Activated CD8-positive, alpha-beta memory T cell treated with anti-CD3 and anti-CD28 coated beads for 48 hours (primary cell): ENCODE measurements at regions not wholly inside any gene's neighbourhood (a gene's known extent, or its start where the extent isn't known, plus 50 kb on each side); places are given as distances from the start of the nearest gene placed in this dataset.
A peak's percentile ranks its signal among the peaks of the same experiment; 100 is the strongest.

Experiments
- DNase-seq, 3 experiments: peaks; one replicate each; pipeline ENCODE4 v3.0.0-alpha.2; 2020; ENCODE audit warnings: low read depth in 2 of 3, low spot score in 2 of 3

GRCh38 chr17:77266891-77267341 is 126.1 kb downstream of the SEC14L1 start:
- DNase-seq: no peak

- no peak for DNase-seq
Observed at GRCh38 chr17:77269696-77270681, 129.2 kb downstream of the SEC14L1 start.

GRCh38 chr17:77271411-77271810 is 130.6 kb downstream of the SEC14L1 start:
- no peak for DNase-seq

DNA sequence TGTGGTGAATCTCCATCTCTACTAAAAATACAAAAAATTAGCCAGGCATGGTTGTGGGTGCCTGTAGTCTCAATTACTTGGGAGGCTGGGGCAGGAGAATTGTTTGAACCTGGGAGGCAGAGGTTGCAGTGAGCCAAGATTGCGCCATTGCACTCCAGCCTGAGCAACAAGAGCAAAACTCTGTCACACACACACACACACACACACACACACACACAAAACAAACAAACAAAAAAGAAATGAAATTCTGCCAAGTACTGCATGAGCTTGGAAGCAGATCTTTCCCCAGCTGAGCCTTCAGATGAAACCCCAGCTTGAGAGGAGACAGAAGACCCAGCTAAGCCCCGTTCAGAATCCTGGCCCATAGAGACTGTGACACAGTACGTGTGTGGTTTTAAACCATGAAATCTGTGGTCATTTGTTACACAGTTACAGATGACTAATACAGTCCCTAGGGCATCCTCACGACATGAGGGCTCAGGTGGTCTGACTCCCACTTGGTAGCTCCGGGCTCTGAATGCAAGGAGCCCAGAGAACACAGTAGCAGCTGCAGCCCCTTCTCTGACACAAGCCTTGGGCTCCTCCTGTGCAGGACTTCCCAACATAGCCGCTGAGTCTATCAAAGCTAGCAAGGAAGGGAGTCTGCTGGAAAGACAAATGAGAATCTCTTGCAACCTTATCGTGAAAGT is 132.8 kb downstream of the SEC14L1 start:
- no peak for DNase-seq

GRCh38 chr17:77274096-77274845 is 133.5 kb downstream of the SEC14L1 start:
- no peak for DNase-seq

- no peak for DNase-seq
Observed at GRCh38 chr17:77279448-77280303, 138.9 kb downstream of the SEC14L1 start.

GRCh38 chr17:77280304-77281121 is 139.7 kb downstream of the SEC14L1 start:
- no peak for DNase-seq

DNA sequence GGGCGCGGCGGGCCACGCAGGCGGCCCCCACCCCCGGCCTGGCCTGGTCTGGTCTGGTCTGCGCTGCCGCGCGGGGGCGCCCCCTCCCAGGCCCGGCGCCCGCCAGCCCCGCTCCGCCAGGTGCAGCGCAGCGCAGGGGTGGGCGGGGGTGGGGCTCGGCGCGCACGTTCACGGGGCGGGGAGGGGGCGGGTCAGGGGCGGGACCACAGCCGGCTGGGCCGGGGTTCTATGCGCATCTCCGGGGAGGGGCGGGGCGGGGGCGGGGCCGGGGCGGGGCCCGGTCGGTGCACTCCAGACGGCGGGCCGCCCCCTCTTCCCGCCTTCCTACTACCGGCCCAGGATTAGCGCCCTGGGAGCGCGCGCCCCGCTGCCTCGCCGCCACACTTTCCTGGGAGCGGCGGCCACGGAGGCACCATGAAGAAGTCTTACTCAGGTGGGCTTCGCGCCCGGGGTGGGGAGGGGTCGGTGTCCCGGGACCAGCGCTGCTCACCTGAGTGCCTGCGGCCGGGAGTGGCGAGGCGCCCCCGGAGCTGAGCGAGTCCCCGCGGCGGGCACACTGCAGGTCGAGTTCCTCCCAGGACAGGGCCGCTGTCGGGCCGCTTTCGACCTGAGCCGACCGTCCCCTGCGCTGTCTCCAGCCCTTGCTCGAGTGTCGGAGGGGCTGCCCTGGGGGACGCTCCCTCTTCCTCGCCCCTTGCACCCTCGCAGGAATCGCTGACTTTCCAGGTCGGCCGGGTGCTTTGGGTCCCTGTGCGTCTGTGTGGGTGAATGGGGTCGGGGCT is 140.5 kb downstream of the SEC14L1 start:
- DNase-seq: peak in 1 of 3 experiments; percentile 30

- no peak for DNase-seq
Observed at GRCh38 chr17:77281904-77282367, 141.2 kb downstream of the SEC14L1 start.

DNA sequence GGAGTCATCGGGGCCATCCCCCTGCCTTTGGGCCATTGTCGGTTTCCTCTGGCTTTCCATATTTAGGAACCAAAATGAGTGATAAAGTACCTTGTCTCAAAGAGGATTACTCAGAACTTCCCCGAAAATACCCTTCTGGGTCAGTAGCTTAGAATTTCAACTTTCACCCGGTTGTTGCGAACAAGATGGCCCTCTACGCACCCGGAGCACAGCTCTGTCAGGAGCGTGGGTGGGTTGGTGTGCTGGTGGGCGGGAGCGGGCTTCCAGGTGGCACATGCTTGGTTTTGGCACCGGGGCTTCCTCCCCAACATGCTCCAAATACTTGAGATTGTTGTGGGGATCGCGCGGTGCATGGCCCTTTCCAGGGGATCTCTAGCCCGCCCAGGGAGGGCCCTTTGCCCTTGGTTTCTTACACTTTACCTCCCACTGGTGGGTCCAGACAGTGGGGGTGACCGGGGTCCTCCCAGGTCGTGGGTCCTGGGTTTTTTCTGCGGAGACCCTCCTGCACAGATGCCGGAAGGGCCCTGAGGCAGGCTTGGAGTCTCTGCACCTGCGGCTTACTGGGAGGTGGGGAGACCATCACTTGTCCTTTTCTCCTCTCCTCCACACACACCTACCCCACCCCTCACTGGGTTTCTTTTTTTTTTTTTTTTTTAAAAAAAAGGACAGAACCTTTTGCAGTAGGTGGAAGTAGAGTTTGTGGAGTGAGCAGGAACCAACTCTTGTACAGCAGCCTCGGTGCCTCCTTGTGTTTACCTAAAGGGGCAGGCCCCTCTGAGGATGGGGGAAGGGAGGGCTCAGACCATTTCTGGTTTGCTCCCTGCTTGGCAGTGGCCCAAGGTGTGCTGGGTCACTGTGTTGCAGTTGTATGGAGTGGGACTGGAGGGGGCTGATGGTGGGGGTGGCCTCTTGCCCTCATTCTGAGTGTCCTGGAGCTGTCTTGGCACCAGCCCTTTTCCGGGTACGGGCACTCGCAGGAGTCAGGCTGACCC is 142.1 kb downstream of the SEC14L1 start:
- no peak for DNase-seq

DNA sequence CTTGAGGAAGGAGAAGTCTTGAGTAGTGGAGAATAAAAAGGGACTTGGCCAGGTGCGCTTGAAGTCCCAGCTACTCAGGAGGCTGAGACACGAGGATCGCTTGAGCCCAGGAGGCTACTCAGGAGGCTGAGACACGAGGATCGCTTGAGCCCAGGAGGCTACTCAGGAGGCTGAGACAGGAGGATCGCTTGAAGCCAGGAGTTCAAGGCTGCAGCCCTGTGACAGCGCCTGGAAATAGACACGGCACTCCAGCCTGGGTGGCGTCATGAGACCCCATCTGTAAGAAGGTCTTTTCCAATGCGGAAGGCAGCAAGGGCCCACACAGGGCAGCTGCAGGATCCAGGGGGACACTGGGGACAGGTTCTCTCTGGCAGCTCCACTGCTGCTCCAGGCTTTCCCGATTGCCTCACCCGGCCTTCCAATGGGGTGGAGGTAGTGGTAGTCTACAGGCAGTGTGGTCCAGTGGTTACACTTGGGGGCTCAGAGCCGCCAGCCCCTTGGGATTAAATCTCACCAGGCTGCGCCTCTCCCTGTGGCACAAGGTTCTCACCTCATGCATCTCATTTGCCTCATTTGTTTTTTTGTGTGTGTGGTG is 143.4 kb downstream of the SEC14L1 start:
- no peak for DNase-seq

DNA sequence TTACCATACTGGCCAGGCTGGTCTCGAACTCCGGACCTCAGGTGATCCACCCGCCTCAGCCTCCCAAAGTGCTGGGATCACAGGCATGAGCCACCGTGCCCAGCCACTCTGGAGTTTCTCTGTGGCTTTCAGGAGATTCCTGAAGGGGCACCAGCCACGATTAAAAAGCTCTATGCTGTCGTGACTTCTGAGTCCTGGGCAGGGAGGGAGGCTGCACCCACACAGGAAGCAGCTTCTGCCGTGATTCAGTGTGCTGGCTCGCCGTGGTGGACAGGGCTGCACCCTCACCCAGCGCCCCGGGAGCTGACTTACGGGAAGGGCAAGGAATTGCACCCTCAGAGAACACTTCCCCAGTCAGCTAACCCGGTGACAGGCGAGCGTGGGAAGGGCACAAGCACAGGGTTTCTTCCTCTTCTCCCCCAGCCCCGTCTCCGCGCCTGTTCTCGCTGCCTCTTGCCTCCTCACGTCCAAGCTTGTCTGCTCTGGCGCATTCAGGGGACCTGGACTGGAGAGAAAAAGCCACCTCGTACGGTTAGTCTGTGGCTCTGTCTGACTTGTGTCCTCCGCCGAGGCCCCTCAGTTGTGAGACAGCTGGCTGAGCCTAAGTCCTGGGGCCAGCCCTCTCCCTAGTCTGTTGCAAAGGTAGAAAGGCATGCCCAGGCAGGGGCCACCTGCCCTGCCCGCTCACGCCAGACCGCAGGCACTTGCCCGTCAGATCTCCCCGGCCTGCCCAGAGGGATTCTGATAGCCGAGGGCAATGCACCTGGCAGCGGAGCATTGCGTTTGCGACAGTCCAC is 145.0 kb downstream of the SEC14L1 start:
- no peak for DNase-seq

DNA sequence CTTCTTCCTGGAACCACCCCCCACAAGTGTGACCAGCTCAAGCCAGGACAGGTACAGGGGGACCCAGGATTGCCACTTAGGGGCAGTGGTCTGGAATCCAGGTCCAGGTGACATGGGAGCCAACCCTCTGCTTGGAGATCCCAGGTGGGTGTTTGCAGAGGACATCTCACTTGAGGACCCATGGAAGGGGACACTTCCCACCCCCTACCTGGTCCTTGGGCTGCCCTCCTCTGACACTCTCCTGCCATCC is 145.5 kb downstream of the SEC14L1 start:
- DNase-seq: no peak

- DNase-seq: no peak
Observed at GRCh38 chr17:77286641-77287431, 146.1 kb downstream of the SEC14L1 start.

DNA sequence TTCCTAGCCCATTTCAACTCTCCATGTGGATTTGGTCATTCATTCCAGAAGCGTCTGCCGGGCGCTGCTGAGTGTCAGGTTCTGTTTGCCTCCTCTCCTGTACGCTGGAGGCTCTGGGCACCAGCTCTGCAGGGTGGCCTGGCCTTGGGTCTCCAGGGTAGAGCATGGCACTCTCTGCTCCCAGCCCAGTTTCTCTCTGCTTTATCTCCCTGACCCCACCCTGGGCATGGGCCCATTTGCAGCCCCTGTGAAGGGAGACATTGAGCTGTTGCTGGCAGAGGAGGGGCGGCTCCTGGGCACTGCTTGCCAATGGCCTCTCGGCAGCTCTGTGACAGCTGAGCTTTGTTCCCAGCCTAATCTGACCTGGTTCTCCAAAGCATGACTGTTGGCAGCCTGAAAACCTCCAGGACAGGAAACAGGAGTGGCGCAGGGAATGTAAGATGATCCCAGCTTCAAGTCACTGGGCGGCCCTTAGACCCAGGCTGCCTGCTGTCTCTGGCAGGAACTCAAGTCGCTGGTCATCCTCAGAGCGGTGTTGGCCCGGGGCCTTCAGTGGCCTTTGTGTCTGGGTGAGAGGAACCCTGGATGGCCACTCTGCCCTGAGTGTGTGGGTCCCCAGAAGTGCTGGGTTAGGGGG is 146.8 kb downstream of the SEC14L1 start:
- DNase-seq: no peak
